ACHN (cell line): ENCODE measurements at regions not wholly inside any gene's neighbourhood (a gene's known extent, or its start where the extent isn't known, plus 50 kb on each side); places are given as distances from the start of the nearest gene placed in this dataset.

Experiments
- DNase-seq: peaks from one replicate; pipeline ENCODE4 v3.0.0-alpha.2; 2015
- in situ Hi-C: cut with HindIII; loops from 2 replicates; pipeline ENCODE4 v1.10.0; 2017; ENCODE audit warnings: low sequenced_read_pairs, low pct_ligation_motif_present, low pct_unique_long_range_greater_than_20kb

- in situ Hi-C loops, result no loop called here
- no peak for DNase-seq
Observed at GRCh38 chr13:106433066-106433465, 102.4 kb downstream of the EFNB2 start.

- no peak for DNase-seq
- in situ Hi-C loops, result no loop called here
Observed at GRCh38 chr13:106432636-106433035, 102.8 kb downstream of the EFNB2 start.

GRCh38 chr13:106426909-106427308 is 108.6 kb downstream of the EFNB2 start:
- in situ Hi-C loops, result no loop called here
- DNase-seq, result no peak

DNA sequence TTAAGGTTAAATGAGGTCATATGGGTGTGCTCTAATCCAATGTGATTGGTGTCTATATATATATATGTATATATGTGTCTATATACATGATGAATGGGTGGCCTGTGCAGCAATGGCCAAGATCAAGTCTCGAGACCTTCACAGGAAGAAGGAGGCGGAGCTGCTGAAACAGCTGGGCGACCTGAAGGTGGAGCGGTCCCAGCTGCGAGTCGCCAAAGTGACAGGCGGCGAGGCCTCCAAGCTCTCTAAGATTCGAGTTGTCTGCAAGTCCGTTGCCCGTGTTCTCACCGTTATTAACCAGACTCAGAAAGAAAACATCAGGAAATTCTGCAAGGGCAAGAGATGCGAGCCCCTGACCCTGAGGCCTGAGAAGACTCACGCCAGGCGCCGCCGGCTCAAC is 109.8 kb downstream of the EFNB2 start:
- in situ Hi-C loops, result no loop called here
- no peak for DNase-seq

DNA sequence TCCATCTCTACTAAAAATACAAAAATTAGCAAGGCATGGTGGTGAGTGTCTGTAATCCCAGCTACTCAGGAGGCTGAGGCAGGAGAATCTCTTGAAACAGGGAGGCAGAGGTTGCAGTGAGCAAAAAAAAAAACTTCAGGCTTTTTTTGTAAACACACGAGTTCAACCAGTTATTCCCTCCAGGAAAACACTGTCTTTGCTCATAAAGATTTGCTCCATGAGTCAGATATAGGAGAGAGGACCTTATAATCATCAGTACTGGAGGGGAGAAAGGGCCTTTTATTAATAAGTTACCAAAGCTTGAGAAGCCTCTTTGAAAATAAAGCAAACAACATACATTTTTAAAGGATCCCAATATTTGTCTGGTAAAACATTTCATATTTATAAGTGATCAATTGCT is 110.7 kb downstream of the EFNB2 start:
- in situ Hi-C loops, result no loop called here

GRCh38 chr13:106423530-106423929 is 111.9 kb downstream of the EFNB2 start:
- in situ Hi-C loops, result no loop called here
- DNase-seq, result no peak

More for the DNA sequence above, 110.7 kb downstream of the EFNB2 start:
- no peak for DNase-seq

- in situ Hi-C loops, result no loop called here
- no peak for DNase-seq
Observed at GRCh38 chr13:106418556-106418955, 116.9 kb downstream of the EFNB2 start.

DNA sequence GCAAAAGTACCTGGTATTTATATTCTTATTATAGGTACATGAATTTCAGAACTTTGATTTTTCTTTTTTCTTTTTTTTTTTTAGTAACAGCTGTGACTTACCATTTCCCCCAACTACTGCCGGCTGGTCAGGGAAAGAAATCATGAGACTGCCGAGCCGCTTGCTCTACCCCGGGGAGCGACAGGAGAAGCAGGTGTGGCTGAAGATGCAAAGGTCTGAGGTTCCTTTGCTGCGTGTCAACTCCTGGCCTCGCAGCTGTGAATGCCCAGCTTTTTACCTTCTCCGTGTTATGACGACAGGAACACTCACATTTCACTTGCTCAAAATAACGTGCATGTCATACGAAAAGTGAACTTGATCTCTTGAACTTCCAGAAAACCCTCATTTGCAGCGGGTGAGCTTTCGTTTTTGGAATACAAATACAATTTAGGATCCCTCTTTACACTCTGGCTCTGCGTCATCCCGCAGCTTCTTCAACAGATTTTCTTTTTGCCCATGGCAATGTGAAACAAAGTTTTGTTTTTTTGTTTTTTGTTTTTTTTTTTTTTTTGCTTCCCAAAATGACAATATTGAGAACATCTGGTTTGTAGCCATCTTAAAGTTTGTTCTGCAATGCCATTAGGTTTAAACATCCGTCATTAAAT is 117.9 kb downstream of the EFNB2 start:
- in situ Hi-C loops, result no loop called here
- no peak for DNase-seq

- DNase-seq, result no peak
- in situ Hi-C loops, result no loop called here
Observed at GRCh38 chr13:106416645-106417044, 118.8 kb downstream of the EFNB2 start.

DNA sequence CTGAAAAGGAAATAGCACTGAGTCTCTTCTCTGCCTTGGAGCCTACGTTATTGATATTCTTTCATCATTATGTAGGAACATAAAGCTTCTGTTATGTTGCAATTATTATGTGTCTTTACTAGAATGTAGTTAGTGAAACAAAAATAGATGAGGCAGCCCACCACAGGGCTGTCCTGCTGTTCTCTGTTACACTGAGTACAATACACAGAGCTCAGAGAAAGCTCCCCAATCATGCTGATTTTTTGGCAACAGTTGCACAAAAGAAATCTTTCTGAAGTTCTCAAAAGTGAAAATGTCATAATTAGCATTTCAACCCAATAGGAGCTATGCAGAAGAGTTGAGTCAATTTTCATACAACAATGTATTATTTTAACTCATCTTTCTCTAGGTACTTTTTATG is 119.5 kb downstream of the EFNB2 start:
- DNase-seq, result no peak
- in situ Hi-C loops, result no loop called here

DNA sequence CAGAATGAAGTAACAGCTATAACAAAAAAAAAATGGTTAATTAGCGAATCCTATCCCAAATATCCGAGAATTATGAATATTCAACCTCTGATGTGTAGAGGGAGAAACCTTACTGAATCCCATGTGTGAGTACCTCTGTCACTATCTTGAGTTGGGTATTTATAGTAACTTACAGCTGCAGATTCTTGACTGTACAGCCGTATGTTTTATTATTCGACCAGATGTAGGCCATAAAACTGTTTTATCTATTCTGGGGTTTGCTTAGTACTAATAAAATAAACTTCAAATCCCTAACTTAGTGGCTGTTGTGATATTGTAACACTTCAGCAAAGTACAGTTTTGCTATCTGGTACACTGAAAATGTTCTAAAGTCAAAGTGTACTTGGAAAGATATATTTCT is 120.0 kb downstream of the EFNB2 start:
- no peak for DNase-seq
- in situ Hi-C loops, result no loop called here

DNA sequence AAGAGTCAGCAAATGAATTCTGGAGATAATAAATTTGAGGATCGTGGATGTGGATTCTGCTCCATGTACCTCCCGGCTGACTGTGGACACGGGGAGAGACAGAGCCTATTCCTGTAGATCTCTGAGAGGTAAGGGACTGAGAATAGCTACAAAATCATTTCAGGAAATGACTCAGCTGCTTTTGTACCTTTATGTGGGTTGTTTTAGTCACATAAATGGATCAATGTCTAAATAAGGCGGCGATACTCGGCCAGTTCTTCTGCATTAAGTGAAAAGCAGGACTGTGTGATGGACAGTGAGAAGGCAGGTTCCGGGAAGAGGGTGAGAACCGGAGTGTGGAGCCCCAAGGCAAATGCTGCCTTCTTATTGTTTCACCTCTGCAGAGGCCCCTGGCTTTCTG is 128.1 kb downstream of the EFNB2 start:
- in situ Hi-C loops, result no loop called here
- no peak for DNase-seq

DNA sequence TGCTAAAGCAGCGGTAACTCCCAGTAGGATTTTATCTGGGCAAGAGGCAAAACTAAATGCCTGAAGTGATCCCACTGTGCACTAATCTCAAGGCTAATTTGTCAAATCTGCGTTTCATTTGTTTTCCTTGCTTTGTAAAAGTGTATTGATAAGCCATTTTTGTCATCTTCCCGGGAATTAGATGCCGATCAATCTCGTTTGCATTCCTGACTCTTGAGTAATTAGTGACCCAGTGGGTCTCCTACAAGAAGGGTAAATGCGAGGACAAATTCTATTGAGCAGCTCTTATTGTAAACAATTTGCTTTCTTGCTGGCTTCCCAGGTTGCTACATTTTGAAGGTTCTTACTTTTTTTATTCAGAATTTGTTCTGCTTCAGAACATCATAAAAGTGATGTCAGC is 129.7 kb downstream of the EFNB2 start:
- DNase-seq, result no peak
- in situ Hi-C loops, result no loop called here

DNA sequence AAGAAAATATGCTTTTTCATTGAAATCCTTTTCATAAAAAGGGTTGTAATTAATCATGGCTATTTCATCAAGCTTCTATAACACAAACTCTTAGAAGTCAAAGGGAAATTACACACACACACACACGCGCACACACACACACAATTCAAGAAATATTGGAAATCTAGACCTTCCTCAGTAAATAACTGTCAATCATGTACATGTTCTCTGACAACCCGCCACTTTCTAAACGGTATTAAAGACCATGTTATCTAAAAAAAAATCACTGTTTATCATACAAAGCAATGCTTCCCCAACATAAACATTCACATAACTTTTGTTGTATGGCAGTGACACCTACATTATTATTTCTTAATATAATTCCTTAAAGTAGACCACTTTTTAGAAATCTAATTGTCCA is 132.2 kb downstream of the EFNB2 start:
- no peak for DNase-seq
- in situ Hi-C loops, result no loop called here

- DNase-seq, result no peak
- in situ Hi-C loops, result no loop called here
Observed at GRCh38 chr13:106402866-106403265, 132.6 kb downstream of the EFNB2 start.

- in situ Hi-C loops, result no loop called here
- DNase-seq, result no peak
Observed at GRCh38 chr13:106401081-106401480, 134.4 kb downstream of the EFNB2 start.

DNA sequence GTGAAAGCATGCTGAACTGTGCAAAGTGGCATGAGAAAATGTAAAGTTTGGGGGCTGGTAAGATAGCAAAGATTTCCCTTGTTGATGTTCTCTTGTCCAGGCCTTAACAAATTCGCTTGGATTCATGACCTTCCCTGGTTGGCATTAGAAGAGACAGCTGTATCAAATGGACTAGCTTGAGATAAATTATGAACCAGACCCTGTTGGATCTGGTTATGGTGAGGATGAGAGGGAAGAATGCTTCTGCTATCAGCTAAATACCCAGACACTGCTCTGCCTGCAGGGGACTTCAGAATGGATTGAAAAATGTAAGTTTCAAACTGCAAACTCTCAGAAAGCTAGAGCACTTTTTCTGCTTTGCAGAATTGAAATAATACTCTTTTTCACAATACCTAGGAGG is 135.2 kb downstream of the EFNB2 start:
- in situ Hi-C loops, result no loop called here

DNA sequence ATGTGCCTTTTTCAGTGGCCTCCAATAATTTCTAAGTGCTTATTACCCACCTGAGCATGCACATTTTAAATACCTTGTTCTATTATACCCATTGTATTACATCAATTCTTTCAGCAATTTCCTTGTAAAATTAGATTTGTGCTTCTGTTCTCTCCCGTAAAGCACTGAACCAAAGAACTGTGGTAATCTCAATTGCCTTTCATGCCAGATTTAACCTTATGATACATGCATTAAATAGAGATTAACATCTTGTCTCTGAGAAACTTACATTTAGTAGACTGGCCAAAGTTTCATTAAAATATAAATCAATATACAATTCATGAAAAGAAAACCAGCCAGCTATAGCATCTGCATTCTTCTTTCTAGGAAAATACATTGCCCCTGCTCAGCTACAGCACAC is 137.2 kb downstream of the EFNB2 start:
- in situ Hi-C loops, result no loop called here
- no peak for DNase-seq

More for the DNA sequence above, 135.2 kb downstream of the EFNB2 start:
- no peak for DNase-seq

DNA sequence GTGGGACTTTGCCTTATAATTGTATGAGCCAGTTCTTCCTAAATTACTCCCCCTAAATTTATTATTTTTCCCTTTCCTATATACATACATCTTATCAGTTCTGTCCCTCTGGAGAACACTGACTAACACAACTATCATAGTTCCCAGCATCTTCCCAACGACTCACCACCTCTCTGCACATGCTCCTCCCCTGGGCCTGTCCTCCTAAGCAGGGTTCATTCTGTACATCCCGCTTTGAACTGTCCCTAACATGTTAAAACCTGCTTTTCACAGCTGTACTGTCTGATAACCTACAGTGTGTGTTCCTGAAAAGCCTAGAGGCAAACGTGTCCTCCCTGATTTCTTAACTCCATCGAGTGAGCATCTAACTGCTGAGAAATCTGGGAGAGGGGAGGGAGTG is 141.7 kb downstream of the EFNB2 start:
- DNase-seq, result no peak
- in situ Hi-C loops, result no loop called here

DNA sequence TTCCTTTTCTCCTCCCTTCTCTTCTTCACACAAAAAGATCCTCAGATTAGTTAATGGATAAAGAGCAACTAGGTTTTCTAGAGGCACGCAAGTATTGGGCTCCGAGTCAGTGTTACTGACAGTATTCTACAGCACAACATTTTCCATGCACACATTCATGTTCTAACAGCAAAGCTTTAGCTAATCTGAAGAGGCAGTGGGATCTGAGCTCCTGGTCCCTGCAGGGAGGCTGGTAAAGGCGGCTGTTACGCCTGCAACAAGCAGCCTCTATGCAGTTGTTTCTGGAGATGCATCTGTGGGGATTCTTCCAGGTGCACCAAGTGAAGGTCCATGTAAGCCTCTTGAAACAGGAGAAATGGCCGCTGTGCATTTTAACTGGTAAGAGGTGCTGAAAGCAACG is 143.8 kb downstream of the EFNB2 start:
- no peak for DNase-seq
- in situ Hi-C loops, result no loop called here

DNA sequence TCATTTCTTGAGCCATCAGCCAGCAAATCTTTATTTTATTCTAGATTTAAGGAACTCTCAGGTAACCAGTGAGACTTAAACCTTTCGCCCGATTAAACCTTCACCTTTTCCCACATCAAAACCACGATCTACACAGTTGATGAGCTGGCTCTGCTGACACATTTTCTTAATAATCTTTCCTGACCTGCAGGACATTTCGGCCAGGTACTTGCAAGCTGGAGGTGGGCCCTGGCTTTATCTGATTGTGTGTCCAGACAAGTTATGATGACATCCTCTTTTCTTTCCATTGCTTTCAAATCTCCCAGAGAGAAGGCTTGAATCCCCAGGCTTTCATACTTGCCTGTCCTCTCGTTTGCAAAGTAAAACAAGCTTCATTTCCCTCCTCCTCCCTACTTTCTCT is 144.2 kb downstream of the EFNB2 start:
- in situ Hi-C loops, result no loop called here
- DNase-seq, result no peak
